ENCODE measurements at regions not wholly inside any gene's neighbourhood (a gene's known extent, or its start where the extent isn't known, plus 50 kb on each side); places are given as distances from the start of the nearest gene placed in this dataset.

- H3K36me3 Mint-ChIP-seq (ENCODE audit: low read depth): no peaks in the 10 kb centered on the region
- no peak overlapping the region for H3K4me3 Mint-ChIP-seq
- H3K9me3 Mint-ChIP-seq: no peaks in the 10 kb centered on the region
- TF ChIP-seq CTCF (conservative IDR thresholded peaks at IDR 0.05): no peak
- H3K4me1 Mint-ChIP-seq: no peaks in the 10 kb centered on the region
- no peaks in the 10 kb centered on the region for H3K27me3 Mint-ChIP-seq (ENCODE audit: low read depth)
- DNase-seq (ENCODE audit: low read depth, low spot score): no peak
- H3K27ac Mint-ChIP-seq (ENCODE audit: unreplicated experiment): no peak overlapping the region
Observed at GRCh38 chr1:218182455-218182854, 102.6 kb upstream of the RRP15 start.

- Mint-ChIP-seq H3K27ac (ENCODE audit: unreplicated experiment) (no peak overlapping the region), H3K4me3 (no peak overlapping the region), H3K9me3 (no peaks in the 10 kb centered on the region), H3K27me3 (ENCODE audit: low read depth) (peaks cover 19% of the 10 kb centered on the region), H3K4me1 (no peaks in the 10 kb centered on the region), H3K36me3 (ENCODE audit: low read depth) (no peaks in the 10 kb centered on the region)
- no peak for DNase-seq (ENCODE audit: low read depth, low spot score)
- TF ChIP-seq CTCF (conservative IDR thresholded peaks at IDR 0.05): no peak
Observed at GRCh38 chr1:218200979-218201378, 84.1 kb upstream of the RRP15 start.

GRCh38 chr1:218201601-218202000, 83.5 kb upstream of the RRP15 start:
- DNase-seq (ENCODE audit: low read depth, low spot score): no peak
- no peaks in the 10 kb centered on the region for H3K4me1 Mint-ChIP-seq
- H3K27ac Mint-ChIP-seq (ENCODE audit: unreplicated experiment): no peak overlapping the region
- H3K9me3 Mint-ChIP-seq: no peaks in the 10 kb centered on the region
- no peaks in the 10 kb centered on the region for H3K36me3 Mint-ChIP-seq (ENCODE audit: low read depth)
- TF ChIP-seq CTCF (conservative IDR thresholded peaks at IDR 0.05): no peak
- H3K4me3 Mint-ChIP-seq: no peak overlapping the region
- peaks cover 19% of the 10 kb centered on the region for H3K27me3 Mint-ChIP-seq (ENCODE audit: low read depth)

GRCh38 chr1:218205721-218206120, 79.4 kb upstream of the RRP15 start:
- no peaks in the 10 kb centered on the region for H3K4me1 Mint-ChIP-seq
- no peaks in the 10 kb centered on the region for H3K9me3 Mint-ChIP-seq
- no peaks in the 10 kb centered on the region for H3K36me3 Mint-ChIP-seq (ENCODE audit: low read depth)
- DNase-seq (ENCODE audit: low read depth, low spot score): no peak
- TF ChIP-seq CTCF (conservative IDR thresholded peaks at IDR 0.05): no peak
- H3K27ac Mint-ChIP-seq (ENCODE audit: unreplicated experiment): no peak overlapping the region
- H3K4me3 Mint-ChIP-seq: no peak overlapping the region
- H3K27me3 Mint-ChIP-seq (ENCODE audit: low read depth): peaks cover 7% of the 10 kb centered on the region

- Mint-ChIP-seq H3K36me3 (ENCODE audit: low read depth) (no peaks in the 10 kb centered on the region), H3K4me1 (no peaks in the 10 kb centered on the region), H3K27ac (ENCODE audit: unreplicated experiment) (no peak overlapping the region), H3K4me3 (no peak overlapping the region), H3K27me3 (ENCODE audit: low read depth) (peaks cover 4% of the 10 kb centered on the region), H3K9me3 (no peaks in the 10 kb centered on the region)
- no peak for TF ChIP-seq CTCF (conservative IDR thresholded peaks at IDR 0.05)
- no peak for DNase-seq (ENCODE audit: low read depth, low spot score)
Observed at GRCh38 chr1:218207194-218207593, 77.9 kb upstream of the RRP15 start.

GRCh38 chr1:218209351-218209861, 75.7 kb upstream of the RRP15 start:
- Mint-ChIP-seq H3K4me3 (no peak overlapping the region), H3K27ac (ENCODE audit: unreplicated experiment) (no peak overlapping the region), H3K36me3 (ENCODE audit: low read depth) (no peaks in the 10 kb centered on the region), H3K9me3 (no peaks in the 10 kb centered on the region), H3K4me1 (no peaks in the 10 kb centered on the region), H3K27me3 (ENCODE audit: low read depth) (peaks cover 9% of the 10 kb centered on the region)
- no peak for TF ChIP-seq CTCF (conservative IDR thresholded peaks at IDR 0.05)
- no peak for DNase-seq (ENCODE audit: low read depth, low spot score)
